K562 (cell line): ENCODE measurements at regions not wholly inside any gene's neighbourhood (a gene's known extent, or its start where the extent isn't known, plus 50 kb on each side); places are given as distances from the start of the nearest gene placed in this dataset. TPM values are rescaled to one million over a fixed set of nuclear protein-coding genes. Genes with fewer than 3 reads are reported as not detected.

Experiments used
- small RNA-seq: library from RNA; depleted of rRNA; stranded (forward); fragments of <200 nt; gene quantifications from one replicate; pipeline ENCODE3, GENCODE V24; 2014

Small RNA genes in the stretch of these regions (small RNA-seq; reads per million reads assigned to genes)
- gene RF00263 (not detected), gene RF00411 (0.26 reads per million), gene RF00440 (not detected), gene RF02271 (not detected), gene RPL18AP17 (not detected)
